Astrocyte (in vitro differentiated cells and primary cell): ENCODE measurements at regions not wholly inside any gene's neighbourhood (a gene's known extent, or its start where the extent isn't known, plus 50 kb on each side); places are given as distances from the start of the nearest gene placed in this dataset.

Experiments
- CTCF ChIP-seq: IDR thresholded peaks from 2 replicates; pipeline ENCODE4 v1.5.1; 2011; ENCODE audit warnings: low read depth, mild to moderate bottlenecking, inconsistent platforms, low read length, moderate library complexity; ENCODE audit not compliant: insufficient read depth
- EZH2 ChIP-seq: IDR thresholded peaks from 2 replicates; pipeline ENCODE4 v1.6.1; 2012; ENCODE audit warnings: mild to moderate bottlenecking, low read length, inconsistent platforms; ENCODE audit not compliant: insufficient read depth

- TF ChIP-seq CTCF (no peak), EZH2 (no peak)
These were observed 350.1 kb upstream of the C11orf87 start for GRCh38 chr11:109071712-109072524.
